Activated T-helper 17 cell treated with anti-CD3 and anti-CD28 coated beads, Interleukin-2, amount 50 U/mL, for 72 hours (primary cell): ENCODE measurements at regions not wholly inside any gene's neighbourhood (a gene's known extent, or its start where the extent isn't known, plus 50 kb on each side); places are given as distances from the start of the nearest gene placed in this dataset.
"Not testable (repeated sequence)": the region's sequence is repeated elsewhere in the genome, so short reads cannot be mapped to it uniquely, and the experiment has no call there.

Source experiments
- ATAC-seq: fragments of 150-1000 bp; cut with Tn5 transposase; replicated peaks from 2 replicates; pipeline ENCODE4 v1.10.0; 2021; ENCODE audit warnings: mild to moderate bottlenecking, moderate library complexity
- H3K27ac Mint-ChIP-seq: one replicate; pipeline ENCODE4 v1.8.0; 2022; ENCODE audit warnings: mixed read lengths
- H3K27me3 Mint-ChIP-seq: one replicate; pipeline ENCODE4 v1.8.0; 2022; ENCODE audit warnings: mixed read lengths
- H3K36me3 Mint-ChIP-seq: one replicate; pipeline ENCODE4 v1.8.0; 2022; ENCODE audit warnings: low read depth, mild to moderate bottlenecking, mixed read lengths
- H3K4me1 Mint-ChIP-seq: one replicate; pipeline ENCODE4 v1.8.0; 2022; ENCODE audit warnings: mixed read lengths
- H3K4me3 Mint-ChIP-seq: one replicate; pipeline ENCODE4 v1.8.0; 2022; ENCODE audit warnings: mild to moderate bottlenecking, mixed read lengths
- H3K9me3 Mint-ChIP-seq: one replicate; pipeline ENCODE4 v1.8.0; 2022; ENCODE audit warnings: mixed read lengths

GRCh38 chr3:5567113-5567512 is 379.6 kb downstream of the EDEM1 start:
- Mint-ChIP-seq H3K36me3 (no peaks in the 10 kb centered on the region), H3K27me3 (peaks cover 3% of the 10 kb centered on the region), H3K9me3 (no peaks in the 10 kb centered on the region), H3K27ac (no peak overlapping the region), H3K4me3 (no peak overlapping the region), H3K4me1 (no peaks in the 10 kb centered on the region)
- no peak for ATAC-seq

GRCh38 chr3:5568451-5568850 is 380.9 kb downstream of the EDEM1 start:
- H3K4me1 Mint-ChIP-seq = no peaks in the 10 kb centered on the region
- no peaks in the 10 kb centered on the region for H3K9me3 Mint-ChIP-seq
- H3K27ac Mint-ChIP-seq = no peak overlapping the region
- H3K27me3 Mint-ChIP-seq = peaks cover 3% of the 10 kb centered on the region
- no peak for ATAC-seq
- no peaks in the 10 kb centered on the region for H3K36me3 Mint-ChIP-seq
- no peak overlapping the region for H3K4me3 Mint-ChIP-seq

- Mint-ChIP-seq H3K4me1 (no peaks in the 10 kb centered on the region), H3K27ac (no peak overlapping the region), H3K27me3 (peaks cover 3% of the 10 kb centered on the region), H3K4me3 (no peak overlapping the region), H3K36me3 (no peaks in the 10 kb centered on the region), H3K9me3 (no peaks in the 10 kb centered on the region)
- ATAC-seq = no peak
Observed at GRCh38 chr3:5569152-5569551, 381.6 kb downstream of the EDEM1 start.

- Mint-ChIP-seq H3K9me3 (no peaks in the 10 kb centered on the region), H3K27ac (no peak overlapping the region), H3K36me3 (no peaks in the 10 kb centered on the region), H3K4me1 (no peaks in the 10 kb centered on the region), H3K27me3 (no peaks in the 10 kb centered on the region), H3K4me3 (no peak overlapping the region)
- no peak for ATAC-seq
Observed at GRCh38 chr3:5572168-5572567, 384.7 kb downstream of the EDEM1 start.

- Mint-ChIP-seq H3K27ac (no peak overlapping the region), H3K27me3 (peaks cover 7% of the 10 kb centered on the region)
Observed at GRCh38 chr3:5576277-5577011, 388.9 kb downstream of the EDEM1 start.

GRCh38 chr3:5579139-5579602 is 391.7 kb downstream of the EDEM1 start:
- peaks cover 10% of the 10 kb centered on the region for H3K27me3 Mint-ChIP-seq
- H3K36me3 Mint-ChIP-seq = no peaks in the 10 kb centered on the region
- H3K27ac Mint-ChIP-seq = no peak overlapping the region
- H3K4me1 Mint-ChIP-seq = no peaks in the 10 kb centered on the region
- no peak overlapping the region for H3K4me3 Mint-ChIP-seq
- no peak for ATAC-seq
- H3K9me3 Mint-ChIP-seq = no peaks in the 10 kb centered on the region

More at GRCh38 chr3:5576277-5577011, 388.9 kb downstream of the EDEM1 start:
- Mint-ChIP-seq H3K4me3 (no peak overlapping the region), H3K36me3 (no peaks in the 10 kb centered on the region), H3K4me1 (no peaks in the 10 kb centered on the region), H3K9me3 (no peaks in the 10 kb centered on the region)
- no peak for ATAC-seq

GRCh38 chr3:5579946-5580345 is 392.4 kb downstream of the EDEM1 start:
- Mint-ChIP-seq H3K4me1 (no peaks in the 10 kb centered on the region), H3K27me3 (peaks cover 10% of the 10 kb centered on the region), H3K36me3 (no peaks in the 10 kb centered on the region), H3K9me3 (peaks cover 2% of the 10 kb centered on the region), H3K27ac (no peak overlapping the region), H3K4me3 (no peak overlapping the region)
- ATAC-seq = no peak

- no peak overlapping the region for H3K4me3 Mint-ChIP-seq
- H3K27ac Mint-ChIP-seq = no peak overlapping the region
- H3K9me3 Mint-ChIP-seq = peaks cover 5% of the 10 kb centered on the region
- no peaks in the 10 kb centered on the region for H3K4me1 Mint-ChIP-seq
- ATAC-seq = no peak
- H3K36me3 Mint-ChIP-seq = no peaks in the 10 kb centered on the region
- peaks cover 10% of the 10 kb centered on the region for H3K27me3 Mint-ChIP-seq
Observed at GRCh38 chr3:5580826-5581225, 393.3 kb downstream of the EDEM1 start.

GRCh38 chr3:5581743-5582142 is 394.2 kb downstream of the EDEM1 start:
- no peaks in the 10 kb centered on the region for H3K4me1 Mint-ChIP-seq
- ATAC-seq = no peak

GRCh38 chr3:5583920-5584319 is 396.4 kb downstream of the EDEM1 start:
- Mint-ChIP-seq H3K4me1 (no peaks in the 10 kb centered on the region), H3K4me3 (no peak overlapping the region)

More at GRCh38 chr3:5581743-5582142, 394.2 kb downstream of the EDEM1 start:
- peaks cover 10% of the 10 kb centered on the region for H3K27me3 Mint-ChIP-seq
- H3K36me3 Mint-ChIP-seq = no peaks in the 10 kb centered on the region
- H3K27ac Mint-ChIP-seq = no peak overlapping the region
- peaks cover 5% of the 10 kb centered on the region for H3K9me3 Mint-ChIP-seq
- H3K4me3 Mint-ChIP-seq = no peak overlapping the region

GRCh38 chr3:5585085-5585484 is 397.6 kb downstream of the EDEM1 start:
- Mint-ChIP-seq H3K9me3 (peaks cover 5% of the 10 kb centered on the region), H3K27me3 (peaks cover 10% of the 10 kb centered on the region), H3K4me1 (no peaks in the 10 kb centered on the region), H3K4me3 (no peak overlapping the region), H3K27ac (no peak overlapping the region), H3K36me3 (no peaks in the 10 kb centered on the region)
- no peak for ATAC-seq

More at GRCh38 chr3:5583920-5584319, 396.4 kb downstream of the EDEM1 start:
- Mint-ChIP-seq H3K27me3 (peaks cover 10% of the 10 kb centered on the region), H3K9me3 (peaks cover 5% of the 10 kb centered on the region), H3K27ac (no peak overlapping the region), H3K36me3 (no peaks in the 10 kb centered on the region)
- no peak for ATAC-seq

GRCh38 chr3:5606884-5607472 is 419.5 kb downstream of the EDEM1 start:
- ATAC-seq = no peak

GRCh38 chr3:5607581-5607980 is 420.1 kb downstream of the EDEM1 start:
- Mint-ChIP-seq H3K27ac (no peak overlapping the region), H3K36me3 (no peaks in the 10 kb centered on the region), H3K9me3 (peaks cover 4% of the 10 kb centered on the region), H3K4me1 (no peaks in the 10 kb centered on the region), H3K4me3 (no peak overlapping the region), H3K27me3 (no peaks in the 10 kb centered on the region)
- no peak for ATAC-seq

More at GRCh38 chr3:5606884-5607472, 419.5 kb downstream of the EDEM1 start:
- no peaks in the 10 kb centered on the region for H3K36me3 Mint-ChIP-seq
- no peaks in the 10 kb centered on the region for H3K27me3 Mint-ChIP-seq
- H3K27ac Mint-ChIP-seq = no peak overlapping the region
- peaks cover 4% of the 10 kb centered on the region for H3K9me3 Mint-ChIP-seq
- H3K4me3 Mint-ChIP-seq = no peak overlapping the region
- no peaks in the 10 kb centered on the region for H3K4me1 Mint-ChIP-seq

- not testable (repeated sequence) for H3K36me3 Mint-ChIP-seq, H3K27me3 Mint-ChIP-seq, ATAC-seq, H3K4me3 Mint-ChIP-seq, H3K4me1 Mint-ChIP-seq, H3K27ac Mint-ChIP-seq, H3K9me3 Mint-ChIP-seq
Observed at GRCh38 chr3:5608971-5609370, 421.5 kb downstream of the EDEM1 start.

GRCh38 chr3:5613599-5613998 is 426.1 kb downstream of the EDEM1 start:
- Mint-ChIP-seq H3K36me3 (no peaks in the 10 kb centered on the region), H3K4me1 (no peaks in the 10 kb centered on the region), H3K27ac (no peak overlapping the region), H3K4me3 (no peak overlapping the region), H3K9me3 (peaks cover 8% of the 10 kb centered on the region), H3K27me3 (no peaks in the 10 kb centered on the region)
- no peak for ATAC-seq
